PC-9 (cell line): ENCODE measurements at regions not wholly inside any gene's neighbourhood (a gene's known extent, or its start where the extent isn't known, plus 50 kb on each side); places are given as distances from the start of the nearest gene placed in this dataset.

Experiments
- CTCF ChIP-seq: fragments of 200-600 bp; sonication (generic); conservative IDR thresholded peaks from 2 replicates; pipeline ENCODE4 v1.6.1; 2017; ENCODE audit warnings: mixed run types, antibody characterized with exemption, mild to moderate bottlenecking, moderate library complexity
- EZH2 ChIP-seq: fragments of 200-600 bp; sonication (generic); IDR thresholded peaks from 2 replicates; pipeline ENCODE4 v1.8.0; 2017; ENCODE audit warnings: antibody characterized with exemption, low read depth

- TF ChIP-seq CTCF (no peak), EZH2 (no peak)
Observed at GRCh38 chr7:21041252-21041651, 254.6 kb upstream of the SP8 start.
